ENCODE measurements at regions not wholly inside any gene's neighbourhood (a gene's known extent, or its start where the extent isn't known, plus 50 kb on each side); places are given as distances from the start of the nearest gene placed in this dataset.

DNA sequence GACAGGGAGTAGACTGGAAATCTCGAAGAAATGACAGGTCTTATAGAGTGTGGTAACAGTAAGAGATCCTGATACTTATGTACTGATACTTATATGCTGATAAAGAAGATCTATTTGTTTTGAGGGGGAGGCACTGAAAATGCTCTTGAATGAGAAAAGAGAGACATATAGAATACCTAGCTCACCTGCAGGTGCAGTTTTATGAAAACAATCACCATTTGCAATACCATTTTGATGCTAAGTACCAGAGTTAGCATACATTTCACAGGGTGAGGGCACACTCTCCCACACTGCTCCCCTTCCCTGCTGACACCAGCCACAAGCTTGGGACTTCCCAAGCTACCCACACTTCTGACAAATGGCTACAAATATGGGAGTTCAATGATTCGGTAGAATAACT, 1490.1 kb upstream of the IGFBP7 start:
- no peak overlapping the region for H3K4me2 ChIP-seq (ENCODE audit: insufficient read depth, insufficient read length, low read length)
- no peak overlapping the region for H3K23ac ChIP-seq (ENCODE audit: insufficient read length, low read depth, low read length)
- peak overlapping the region; percentile 73 to 88 (median 75); a peak in 6 of 7 replicates for H3K27ac Mint-ChIP-seq
- no peaks in the 10 kb centered on the region; the same call in 1 of the 2 replicates for H3K27me3 ChIP-seq (ENCODE audit: insufficient read depth, low read length)
- no peak overlapping the region for H2BK120ac ChIP-seq (ENCODE audit: low read depth, low read length, poor library complexity, severe bottlenecking)
- DNase-seq, result peak; percentile 31
- H2BK15ac ChIP-seq (ENCODE audit: low read depth, low read length), result no peak overlapping the region
- no peaks in the 10 kb centered on the region for H3K27me3 Mint-ChIP-seq (ENCODE audit: low read depth)
- H3K9ac ChIP-seq (ENCODE audit: extremely low read depth, insufficient read length, low read length), result no peak overlapping the region
- no peak overlapping the region for H3T11ph ChIP-seq (ENCODE audit: low read length)
- H3K4me1 ChIP-seq (ENCODE audit: insufficient read depth, low read length), result no peaks in the 10 kb centered on the region; the same call in 1 of the 2 replicates
- H4K91ac ChIP-seq (ENCODE audit: insufficient read length, low read depth, low read length), result no peak overlapping the region
- H2AK5ac ChIP-seq (ENCODE audit: insufficient read length, low read length), result no peak overlapping the region
- H4K5ac ChIP-seq (ENCODE audit: insufficient read length, low read depth, low read length), result no peak overlapping the region
- no peak overlapping the region for H2AFZ ChIP-seq (ENCODE audit: low read length)
- no CpG with 5 or more reads among the region's 2 CpGs for WGBS (ENCODE audit: extremely low coverage, insufficient read length, low lambda C conversion rate)
- no peak overlapping the region for H3K18ac ChIP-seq (ENCODE audit: insufficient read length, low read depth, low read length)
- no peak overlapping the region for H2BK5ac ChIP-seq (ENCODE audit: insufficient read length, low read length)
- H3K36me3 Mint-ChIP-seq (ENCODE audit: insufficient read depth in 1 of 3, low read depth in 3 of 3), result peaks cover 0 to 44% (median 30%) of the 10 kb centered on the region in 3 experiments; a peak in 6 of 7 replicates
- H3K14ac ChIP-seq (ENCODE audit: insufficient read depth, low read length), result no peak overlapping the region
- no peak overlapping the region for H3K4me3 Mint-ChIP-seq
- H4K20me1 ChIP-seq (ENCODE audit: control insufficient read depth, insufficient read depth, insufficient read length), result no peaks in the 10 kb centered on the region
- H4K8ac ChIP-seq (replicated peaks; ENCODE audit: insufficient read length, low read depth, low read length), result no peak overlapping the region
- no peak overlapping the region for H2BK20ac ChIP-seq (ENCODE audit: low read depth, low read length, poor library complexity, severe bottlenecking)
- H2BK12ac ChIP-seq (ENCODE audit: insufficient read length, low read depth, low read length), result no peak overlapping the region
- no peaks in the 10 kb centered on the region for H3K79me2 ChIP-seq (ENCODE audit: insufficient read depth, low read length)
- TF ChIP-seq, protein P1, sequence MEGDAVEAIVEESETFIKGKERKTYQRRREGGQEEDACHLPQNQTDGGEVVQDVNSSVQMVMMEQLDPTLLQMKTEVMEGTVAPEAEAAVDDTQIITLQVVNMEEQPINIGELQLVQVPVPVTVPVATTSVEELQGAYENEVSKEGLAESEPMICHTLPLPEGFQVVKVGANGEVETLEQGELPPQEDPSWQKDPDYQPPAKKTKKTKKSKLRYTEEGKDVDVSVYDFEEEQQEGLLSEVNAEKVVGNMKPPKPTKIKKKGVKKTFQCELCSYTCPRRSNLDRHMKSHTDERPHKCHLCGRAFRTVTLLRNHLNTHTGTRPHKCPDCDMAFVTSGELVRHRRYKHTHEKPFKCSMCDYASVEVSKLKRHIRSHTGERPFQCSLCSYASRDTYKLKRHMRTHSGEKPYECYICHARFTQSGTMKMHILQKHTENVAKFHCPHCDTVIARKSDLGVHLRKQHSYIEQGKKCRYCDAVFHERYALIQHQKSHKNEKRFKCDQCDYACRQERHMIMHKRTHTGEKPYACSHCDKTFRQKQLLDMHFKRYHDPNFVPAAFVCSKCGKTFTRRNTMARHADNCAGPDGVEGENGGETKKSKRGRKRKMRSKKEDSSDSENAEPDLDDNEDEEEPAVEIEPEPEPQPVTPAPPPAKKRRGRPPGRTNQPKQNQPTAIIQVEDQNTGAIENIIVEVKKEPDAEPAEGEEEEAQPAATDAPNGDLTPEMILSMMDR (conservative IDR thresholded peaks at IDR 0.05), result no peak
- H3K27ac ChIP-seq (ENCODE audit: insufficient read length, low read depth, low read length), result peak overlapping the region; percentile 66
- no peak overlapping the region for H3K4ac ChIP-seq (ENCODE audit: low read depth, low read length)
- peaks cover 43 to 57% of the 10 kb centered on the region in 2 experiments for H3K4me1 Mint-ChIP-seq
- H3K56ac ChIP-seq (ENCODE audit: insufficient read length, low read depth, low read length), result no peak overlapping the region
- no peaks in the 10 kb centered on the region for H3K79me1 ChIP-seq (ENCODE audit: insufficient read depth, low read depth, low read length, poor library complexity, severe bottlenecking)
- H3K9me3 ChIP-seq (ENCODE audit: control insufficient read depth, low read depth, low read length), result no peaks in the 10 kb centered on the region
- peaks cover 12 to 33% of the 10 kb centered on the region in 2 experiments; a peak in 4 of 5 replicates for H3K9me3 Mint-ChIP-seq
- H3K23me2 ChIP-seq (ENCODE audit: insufficient read length, low read depth, low read length, poor library complexity, severe bottlenecking), result no peaks in the 10 kb centered on the region
